ENCODE measurements at regions not wholly inside any gene's neighbourhood (a gene's known extent, or its start where the extent isn't known, plus 50 kb on each side); places are given as distances from the start of the nearest gene placed in this dataset.

GRCh38 chr1:87227651-87228050, 101.0 kb upstream of the LMO4 start:
- no peak for TF ChIP-seq CTCF (conservative IDR thresholded peaks at IDR 0.05; ENCODE audit: low read depth, low read length)
- TF ChIP-seq EZH2 (IDR thresholded peaks at IDR 0.05; ENCODE audit: low read length, unreplicated experiment): no peak
- TF ChIP-seq EZH2phosphoT487 (IDR thresholded peaks at IDR 0.05; ENCODE audit: borderline replicate concordance, low read length): no peak
